ENCODE measurements at regions not wholly inside any gene's neighbourhood (a gene's known extent, or its start where the extent isn't known, plus 50 kb on each side); places are given as distances from the start of the nearest gene placed in this dataset.

DNA sequence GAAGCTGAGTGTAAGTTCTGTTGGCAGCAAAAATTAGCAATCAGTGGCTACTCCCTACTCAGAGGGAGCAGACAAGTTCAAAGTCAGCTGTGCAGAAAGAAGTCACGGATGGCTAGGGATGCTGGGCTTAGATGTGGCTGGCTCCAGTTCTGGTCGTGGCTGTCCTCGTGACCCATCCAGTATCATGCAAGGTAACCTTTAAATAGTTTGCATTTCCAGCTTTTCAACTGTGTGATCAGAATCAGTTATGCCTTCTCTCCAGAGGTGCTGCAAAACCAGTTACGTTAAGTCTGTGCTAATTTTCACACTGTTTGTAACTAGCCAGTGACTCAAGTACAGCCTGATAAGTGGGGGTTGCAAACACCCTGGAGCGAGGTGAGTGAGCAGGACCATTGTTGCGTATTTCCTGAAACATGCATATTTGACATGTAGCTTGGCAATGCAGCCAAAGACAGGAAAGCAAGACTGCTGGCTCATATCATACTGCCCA lies 302.4 kb downstream of the ATPSCKMT start:
- no peaks in the 10 kb centered on the region for H3K27me3 ChIP-seq
- H3K4me1 ChIP-seq = no peaks in the 10 kb centered on the region
- H3K36me3 ChIP-seq = no peaks in the 10 kb centered on the region
- DNase-seq (no peak), ATAC-seq (no peak)
- no peak overlapping the region for H3K4me3 ChIP-seq
- no peak for TF ChIP-seq POLR2A (IDR thresholded peaks at IDR 0.05)
- TF ChIP-seq, protein P1, sequence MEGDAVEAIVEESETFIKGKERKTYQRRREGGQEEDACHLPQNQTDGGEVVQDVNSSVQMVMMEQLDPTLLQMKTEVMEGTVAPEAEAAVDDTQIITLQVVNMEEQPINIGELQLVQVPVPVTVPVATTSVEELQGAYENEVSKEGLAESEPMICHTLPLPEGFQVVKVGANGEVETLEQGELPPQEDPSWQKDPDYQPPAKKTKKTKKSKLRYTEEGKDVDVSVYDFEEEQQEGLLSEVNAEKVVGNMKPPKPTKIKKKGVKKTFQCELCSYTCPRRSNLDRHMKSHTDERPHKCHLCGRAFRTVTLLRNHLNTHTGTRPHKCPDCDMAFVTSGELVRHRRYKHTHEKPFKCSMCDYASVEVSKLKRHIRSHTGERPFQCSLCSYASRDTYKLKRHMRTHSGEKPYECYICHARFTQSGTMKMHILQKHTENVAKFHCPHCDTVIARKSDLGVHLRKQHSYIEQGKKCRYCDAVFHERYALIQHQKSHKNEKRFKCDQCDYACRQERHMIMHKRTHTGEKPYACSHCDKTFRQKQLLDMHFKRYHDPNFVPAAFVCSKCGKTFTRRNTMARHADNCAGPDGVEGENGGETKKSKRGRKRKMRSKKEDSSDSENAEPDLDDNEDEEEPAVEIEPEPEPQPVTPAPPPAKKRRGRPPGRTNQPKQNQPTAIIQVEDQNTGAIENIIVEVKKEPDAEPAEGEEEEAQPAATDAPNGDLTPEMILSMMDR (IDR thresholded peaks at IDR 0.05) = no peak
- H3K27ac ChIP-seq = no peak overlapping the region
- no peaks in the 10 kb centered on the region for H3K9me3 ChIP-seq
- WGBS (ENCODE audit: insufficient coverage, low coverage, low lambda C conversion rate, missing lambda C conversion rate) = 33% methylated on average over 5 of the region's 6 CpGs
- intact Hi-C loops (cut with DNase I) = no loop called here

DNA sequence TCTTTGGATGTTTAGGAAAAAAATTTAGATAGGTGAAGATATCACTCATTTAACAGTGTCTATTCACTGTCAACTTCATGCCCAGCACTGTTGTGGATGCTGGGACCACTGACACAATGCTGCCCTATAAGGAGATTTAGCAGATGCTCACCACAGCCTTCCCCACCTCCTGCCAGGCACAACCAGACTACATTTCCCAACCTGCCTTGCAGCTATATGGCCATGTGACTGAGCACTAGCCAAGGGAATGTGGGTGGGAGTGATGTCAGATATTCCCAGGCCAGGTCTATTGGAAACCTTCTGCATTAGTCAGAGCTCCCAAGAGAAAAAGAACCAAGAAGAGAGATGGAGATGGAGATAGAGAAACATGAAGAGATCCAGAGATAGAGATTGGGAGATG lies 302.6 kb upstream of the TAS2R1 start:
- Histone ChIP-seq H3K4me1 (no peaks in the 10 kb centered on the region), H3K27ac (no peak overlapping the region), H3K27me3 (no peaks in the 10 kb centered on the region), H3K9me3 (no peaks in the 10 kb centered on the region), H3K4me3 (no peak overlapping the region), H3K36me3 (no peaks in the 10 kb centered on the region)
- DNase-seq (no peak), ATAC-seq (no peak)
- intact Hi-C loops (cut with DNase I) = no loop called here
- no peak for TF ChIP-seq POLR2A (IDR thresholded peaks at IDR 0.05)
- TF ChIP-seq, protein P1 (IDR thresholded peaks at IDR 0.05) = no peak

DNA sequence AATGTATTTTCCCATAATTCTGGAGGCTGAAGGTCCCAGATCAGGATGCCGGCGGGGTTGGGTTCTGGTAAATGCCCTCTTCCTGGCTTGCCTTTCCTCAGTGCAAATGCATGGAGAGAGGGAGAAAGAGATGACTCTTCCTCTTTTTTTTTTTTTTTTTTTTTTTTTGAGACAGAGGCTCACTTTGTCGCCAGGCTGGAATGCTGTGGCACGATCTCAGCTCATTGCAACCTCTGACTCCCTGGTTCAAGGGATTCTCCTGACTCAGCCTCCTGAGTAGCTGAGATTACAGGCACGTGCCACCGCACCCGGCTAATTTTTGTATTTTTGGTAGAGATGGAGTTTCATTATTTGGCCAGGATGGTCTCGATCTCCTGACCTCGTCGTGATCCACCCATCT lies 300.0 kb upstream of the TAS2R1 start:
- no peak overlapping the region for H3K4me3 ChIP-seq
- no peaks in the 10 kb centered on the region for H3K9me3 ChIP-seq
- H3K27ac ChIP-seq = no peak overlapping the region
- 89% methylated on average over 9 of the region's 10 CpGs for WGBS (ENCODE audit: insufficient coverage, low coverage, low lambda C conversion rate, missing lambda C conversion rate)
- intact Hi-C loops (cut with DNase I) = no loop called here
- H3K27me3 ChIP-seq = no peaks in the 10 kb centered on the region
- no peak for DNase-seq
- no peaks in the 10 kb centered on the region for H3K36me3 ChIP-seq
- no peak for TF ChIP-seq POLR2A (IDR thresholded peaks at IDR 0.05)
- no peaks in the 10 kb centered on the region for H3K4me1 ChIP-seq
- no peak for ATAC-seq

DNA sequence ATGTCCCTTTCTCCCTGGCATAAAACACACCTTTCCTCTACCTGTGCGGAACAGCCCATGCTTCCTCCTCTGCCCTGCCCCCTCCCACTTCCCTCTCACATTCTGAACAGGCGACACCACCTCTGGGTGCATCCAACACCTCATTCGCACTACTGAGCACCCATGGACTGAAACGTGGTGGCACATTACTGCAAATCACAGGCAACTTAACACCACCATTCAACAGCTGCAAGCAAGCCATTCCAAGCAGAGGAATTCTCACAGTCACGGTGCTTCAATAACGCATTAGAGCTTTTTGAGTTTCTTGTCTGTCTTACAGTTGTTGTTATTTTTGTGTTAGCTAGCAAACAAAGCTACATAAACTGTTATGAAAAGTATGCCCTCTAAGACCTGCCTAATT lies 298.2 kb upstream of the TAS2R1 start:
- TF ChIP-seq POLR2A (IDR thresholded peaks at IDR 0.05) = no peak
- TF ChIP-seq, protein P1 (IDR thresholded peaks at IDR 0.05) = no peak
- no peak for DNase-seq
- no peak overlapping the region for H3K27ac ChIP-seq
- intact Hi-C loops (cut with DNase I) = no loop called here
- H3K9me3 ChIP-seq = no peaks in the 10 kb centered on the region
- no peaks in the 10 kb centered on the region for H3K4me1 ChIP-seq
- H3K36me3 ChIP-seq = no peaks in the 10 kb centered on the region
- ATAC-seq = no peak
- no peaks in the 10 kb centered on the region for H3K27me3 ChIP-seq
- 19% methylated on average over 6 of the region's 6 CpGs for WGBS (ENCODE audit: insufficient coverage, low coverage, low lambda C conversion rate, missing lambda C conversion rate)
- H3K4me3 ChIP-seq = no peak overlapping the region

DNA sequence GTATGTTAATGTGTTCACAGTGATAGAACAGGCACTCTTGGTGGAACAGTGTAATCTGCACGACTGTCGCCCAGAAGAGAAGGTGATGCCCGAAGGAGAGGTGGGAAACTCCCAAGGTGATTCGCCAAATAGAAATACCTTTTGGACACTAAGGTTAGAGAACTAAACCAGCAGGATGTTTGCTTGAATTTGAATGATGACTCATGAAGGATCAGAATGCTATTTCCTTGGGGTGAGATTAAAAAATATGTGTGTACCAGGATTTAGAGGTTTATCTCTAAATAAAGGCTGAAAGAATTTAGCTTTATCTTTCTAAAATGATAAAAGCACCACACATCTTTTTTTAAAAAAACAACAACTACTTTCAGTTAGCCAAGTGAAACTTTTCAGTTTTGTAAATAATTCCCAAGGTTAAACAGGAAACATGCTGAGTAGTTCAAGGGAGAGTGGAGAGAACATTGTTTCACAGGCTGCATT lies 297.4 kb upstream of the TAS2R1 start:
- Histone ChIP-seq H3K4me1 (no peaks in the 10 kb centered on the region), H3K36me3 (no peaks in the 10 kb centered on the region), H3K27ac (no peak overlapping the region), H3K27me3 (no peaks in the 10 kb centered on the region), H3K9me3 (no peaks in the 10 kb centered on the region), H3K4me3 (no peak overlapping the region)
- intact Hi-C loops (cut with DNase I) = no loop called here
- 54% methylated on average over 4 of the region's 4 CpGs for WGBS (ENCODE audit: insufficient coverage, low coverage, low lambda C conversion rate, missing lambda C conversion rate)
- ATAC-seq = no peak
- no peak for TF ChIP-seq POLR2A (IDR thresholded peaks at IDR 0.05)
- TF ChIP-seq, protein P1 (IDR thresholded peaks at IDR 0.05) = no peak
- no peak for DNase-seq

All from right lobe of liver (tissue), 6 donors.